Activated CD8-positive, alpha-beta memory T cell treated with anti-CD3 and anti-CD28 coated beads for 1 hour (primary cell): ENCODE measurements at regions not wholly inside any gene's neighbourhood (a gene's known extent, or its start where the extent isn't known, plus 50 kb on each side); places are given as distances from the start of the nearest gene placed in this dataset.
"Not testable (repeated sequence)": the region's sequence is repeated elsewhere in the genome, so short reads cannot be mapped to it uniquely, and the experiment has no call there.

Experiments used
- DNase-seq, 2 donors: peaks; one replicate each; pipeline ENCODE4 v3.0.0-alpha.2; 2020; ENCODE audit warnings: low read depth in 1 of 2; ENCODE audit errors: extremely low read depth in 1 of 2

DNA sequence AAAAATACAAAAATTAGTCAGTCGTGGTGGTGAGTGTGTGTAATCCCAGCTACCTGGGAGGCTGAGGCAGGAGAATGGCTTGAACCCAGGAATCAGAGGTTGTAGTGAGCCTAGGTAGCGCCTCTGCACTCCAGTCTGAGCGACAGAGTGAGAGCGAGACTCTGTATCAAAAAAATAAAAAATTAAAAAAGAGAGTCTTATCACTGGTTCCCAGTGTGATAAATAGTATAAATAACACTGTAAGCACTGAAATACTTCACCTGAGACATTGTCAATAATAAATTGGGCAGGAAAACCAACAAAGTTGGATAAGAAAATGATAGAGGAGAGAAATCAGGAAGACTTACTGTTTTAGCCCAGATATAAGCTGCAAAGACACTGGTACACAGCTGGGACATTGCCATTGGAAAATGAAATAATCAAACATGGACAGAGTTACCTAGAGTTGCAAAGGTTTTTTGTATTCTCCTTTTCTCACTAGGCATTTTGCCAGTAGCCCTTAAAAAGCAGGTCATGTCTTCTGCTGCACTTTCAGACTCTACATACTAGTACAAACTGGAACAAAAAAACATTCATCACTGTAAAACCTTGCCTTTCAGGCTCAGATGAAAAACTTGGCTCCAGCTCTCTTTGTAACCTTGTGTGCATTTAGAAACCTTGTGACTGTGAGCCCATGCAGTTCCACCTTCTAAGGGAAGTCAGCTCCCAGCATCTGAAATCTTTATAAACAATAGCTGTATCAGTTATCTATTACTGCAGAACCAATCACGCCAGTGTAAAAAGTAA lies 55.0 kb upstream of the PPP1R2C start:
- no peak for DNase-seq

DNA sequence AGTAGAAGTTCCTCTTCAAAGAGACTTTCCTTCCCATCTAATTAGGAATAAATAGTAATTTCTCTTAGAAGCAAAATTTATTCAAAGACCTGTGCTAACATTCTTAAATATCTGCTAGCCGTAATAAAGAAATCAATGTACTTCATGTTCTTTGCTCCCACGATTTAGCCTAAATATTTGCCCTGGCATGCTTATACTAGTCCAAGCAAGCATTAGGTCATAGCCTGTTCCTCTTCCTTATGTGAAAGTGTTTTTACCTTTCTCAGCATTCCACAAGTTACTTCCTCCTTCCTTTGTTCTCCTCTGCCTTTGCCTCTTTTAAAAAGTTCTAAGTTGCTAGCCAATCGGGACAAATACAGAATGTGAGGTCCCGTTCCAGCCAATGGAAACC lies 55.6 kb upstream of the PPP1R2C start:
- DNase-seq: not testable (repeated sequence)

DNA sequence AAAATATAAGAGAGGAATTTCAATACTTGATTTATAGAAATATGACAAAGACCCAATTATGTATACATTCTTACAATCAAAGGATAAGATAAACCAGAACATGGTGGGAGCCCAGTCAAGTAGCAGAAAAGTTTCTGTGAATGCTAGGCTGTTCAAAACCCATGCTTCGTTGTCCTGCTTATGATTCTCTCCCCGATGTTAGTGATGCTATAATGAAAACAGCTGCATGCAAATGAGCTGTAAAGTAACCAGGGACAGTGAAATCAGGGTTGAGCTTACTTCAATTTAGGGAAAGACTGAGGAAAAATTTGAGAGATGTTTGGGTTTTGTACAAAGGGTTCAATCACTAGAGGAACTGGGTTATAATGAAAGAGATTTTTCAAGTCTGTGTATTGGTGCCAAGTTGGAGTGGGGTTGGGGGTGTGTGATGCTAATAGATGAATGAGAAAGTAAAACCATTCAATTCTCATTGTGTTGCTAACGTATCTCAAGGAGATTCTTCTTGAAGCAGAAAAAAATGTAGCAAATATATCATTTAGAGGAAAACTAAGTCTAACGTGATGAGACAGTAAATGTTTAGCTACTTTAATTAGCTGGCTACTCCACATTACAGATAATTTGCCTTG lies 59.3 kb upstream of the PPP1R2C start:
- no peak for DNase-seq

DNA sequence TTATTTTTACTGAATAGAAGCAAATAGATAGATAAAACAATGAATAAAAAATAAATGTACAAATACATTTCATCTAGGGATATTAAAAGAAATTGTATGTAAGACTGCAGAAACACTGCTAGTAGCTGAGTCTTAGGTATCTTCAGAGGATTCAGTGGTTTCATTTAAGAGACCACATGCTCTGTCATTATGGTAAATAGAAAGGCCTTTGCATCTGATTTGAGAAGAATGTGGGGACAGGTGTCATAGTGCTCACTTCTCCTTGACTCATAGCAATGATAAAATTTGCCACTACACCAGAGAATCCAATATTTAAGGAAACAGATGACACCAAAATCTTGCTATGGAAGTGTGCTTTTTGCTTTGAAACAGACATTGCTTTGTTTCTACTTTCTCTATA lies 59.8 kb upstream of the PPP1R2C start:
- no peak for DNase-seq

DNA sequence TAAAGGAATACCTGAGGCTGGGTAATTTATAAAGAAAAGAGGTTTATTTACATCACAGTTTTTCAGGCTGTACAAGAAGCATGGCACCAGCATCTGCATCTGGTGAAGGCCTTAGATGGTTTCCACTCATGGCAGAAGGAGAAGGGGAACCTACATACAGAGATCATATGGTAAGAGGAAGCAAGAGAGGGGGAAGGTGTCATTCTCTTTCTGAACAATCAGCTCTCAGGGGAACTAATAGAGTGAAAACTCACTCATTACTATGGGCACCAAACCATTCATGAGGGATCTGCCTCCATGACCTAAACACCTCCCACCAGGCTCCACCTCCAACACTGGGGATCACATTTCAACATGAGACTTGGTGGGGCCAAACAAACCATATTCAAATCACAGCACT lies 61.7 kb upstream of the PPP1R2C start:
- no peak for DNase-seq

DNA sequence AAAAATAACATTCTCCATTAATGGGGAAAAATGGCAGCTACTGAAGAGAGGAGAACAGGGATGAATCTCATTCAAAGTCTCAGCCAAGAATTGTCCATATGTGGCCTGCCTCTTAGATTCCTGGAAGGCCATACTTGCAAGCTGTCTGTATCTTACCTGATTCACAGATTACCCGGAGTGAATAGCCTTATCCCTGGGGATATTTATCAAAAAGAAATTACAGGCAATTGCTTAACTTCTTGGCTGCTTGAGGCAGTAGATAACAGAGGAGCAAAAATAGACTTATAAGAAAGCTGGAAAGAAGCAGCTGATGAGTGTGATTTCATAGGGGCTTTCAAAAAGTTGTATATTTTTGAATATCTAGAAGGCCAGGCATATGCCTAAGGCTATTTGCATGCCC lies 68.8 kb upstream of the PPP1R2C start:
- no peak for DNase-seq

DNA sequence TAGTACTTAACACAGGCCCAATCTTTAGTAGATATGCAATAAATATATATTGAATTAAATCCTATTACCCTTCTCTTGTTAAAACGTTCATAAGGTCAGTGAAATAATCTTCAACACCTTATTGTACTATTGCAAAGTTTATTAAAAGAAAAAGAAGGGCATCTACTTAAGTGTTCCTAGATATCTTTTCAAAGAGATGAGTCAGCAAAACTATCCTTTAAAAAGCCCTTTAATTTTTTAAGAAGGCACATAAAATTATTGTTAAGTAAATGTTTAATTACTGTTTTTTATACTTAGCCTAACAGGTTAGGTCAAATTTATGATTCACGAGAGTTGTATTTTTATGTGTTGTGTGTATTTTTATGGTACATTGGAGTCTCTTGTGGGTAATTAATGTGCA lies 77.3 kb upstream of the PPP1R2C start:
- DNase-seq: no peak

DNA sequence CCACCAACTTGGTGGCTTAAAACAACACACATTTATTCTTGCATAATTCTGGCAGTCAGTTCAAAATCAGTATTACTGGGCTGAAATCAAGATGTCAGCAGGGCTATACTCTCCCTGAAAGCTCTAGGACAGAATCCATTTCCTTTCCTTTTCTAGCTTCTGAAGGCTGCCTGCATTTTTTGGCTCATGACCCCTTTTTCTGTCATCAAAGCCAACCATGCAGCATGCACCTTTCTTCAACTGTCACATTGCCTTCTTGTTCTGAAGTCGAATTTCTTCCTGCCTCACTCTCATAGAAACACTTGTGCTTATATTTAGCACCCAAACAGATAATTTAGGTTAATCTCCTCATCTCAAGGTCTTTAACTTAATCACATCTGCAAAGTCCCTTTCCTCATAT lies 79.8 kb upstream of the PPP1R2C start:
- DNase-seq: no peak

DNA sequence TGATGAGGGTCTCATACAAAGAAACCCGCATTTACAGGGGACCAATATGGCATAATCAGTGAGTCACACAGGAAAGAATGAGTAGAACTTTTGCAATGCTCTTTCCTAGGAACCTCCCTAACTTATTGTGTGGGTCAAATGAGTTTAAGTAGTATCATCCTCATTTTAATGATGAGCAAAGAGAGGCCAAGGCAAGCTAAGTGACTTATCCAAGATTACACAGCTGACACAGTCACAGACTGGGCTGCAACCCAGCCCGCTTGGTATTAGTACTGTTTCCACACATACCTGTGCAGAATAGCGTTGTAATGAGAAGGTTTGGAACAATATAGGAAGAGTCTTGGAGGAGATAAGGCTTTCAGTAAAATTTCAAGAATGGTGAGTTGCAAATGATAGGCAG lies 91.0 kb upstream of the PPP1R2C start:
- DNase-seq: no peak

DNA sequence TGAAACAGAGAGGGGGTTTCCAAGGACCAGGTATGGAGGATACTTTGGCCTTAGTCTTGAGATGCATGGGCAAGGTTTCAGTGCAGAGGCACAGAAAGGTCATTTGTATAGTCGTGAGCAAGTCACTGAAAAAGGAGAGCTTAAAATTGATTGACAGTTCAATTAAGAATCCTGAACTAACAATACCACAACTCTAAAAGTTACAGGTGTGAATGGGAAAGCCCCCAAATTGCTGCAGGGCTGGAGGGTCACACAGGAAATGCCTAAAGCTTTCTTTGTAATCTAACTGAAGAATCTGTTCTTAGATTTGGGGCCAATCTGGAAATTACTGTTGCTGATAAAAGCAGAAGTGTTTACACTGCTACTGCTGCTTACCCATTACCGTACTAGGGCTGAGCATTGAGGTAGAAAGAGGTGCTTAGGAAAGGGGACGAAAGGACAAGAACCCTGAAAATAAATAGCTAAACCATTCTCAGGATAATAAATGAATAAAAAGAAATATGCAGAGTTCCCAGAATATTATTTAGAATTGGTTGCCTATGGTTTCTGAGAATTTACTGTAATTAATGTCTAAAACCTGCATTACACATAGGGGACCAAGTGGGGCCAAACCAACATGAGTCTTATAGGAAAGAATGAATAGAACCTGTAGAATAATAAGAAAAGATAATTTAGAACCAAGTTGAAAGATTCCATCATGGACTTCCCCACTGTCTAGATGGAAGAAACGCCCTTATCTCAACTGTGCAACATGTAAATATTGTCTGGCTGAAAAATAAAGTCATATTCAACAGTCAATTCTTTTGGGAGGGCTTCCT lies 91.9 kb upstream of the PPP1R2C start:
- no peak for DNase-seq

DNA sequence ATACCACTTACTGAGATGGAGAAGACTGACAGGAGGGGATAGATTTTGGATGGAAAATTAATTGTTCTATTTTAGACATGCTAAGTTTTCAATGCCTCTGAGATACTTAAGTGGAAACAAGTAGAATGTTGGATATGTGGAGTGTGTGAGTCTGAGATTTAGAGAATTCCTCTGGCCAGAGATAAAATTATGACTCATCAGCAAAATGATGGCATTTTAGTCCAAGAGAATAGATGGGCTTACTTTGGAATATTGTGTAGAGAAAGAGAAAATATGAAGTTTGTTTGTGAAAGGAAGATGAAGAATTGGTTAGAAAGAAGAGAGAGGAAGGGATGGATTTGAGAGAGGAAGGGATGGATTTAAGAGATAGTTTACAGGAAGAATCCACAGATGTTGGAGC lies 108.6 kb upstream of the PPP1R2C start:
- DNase-seq: no peak

DNA sequence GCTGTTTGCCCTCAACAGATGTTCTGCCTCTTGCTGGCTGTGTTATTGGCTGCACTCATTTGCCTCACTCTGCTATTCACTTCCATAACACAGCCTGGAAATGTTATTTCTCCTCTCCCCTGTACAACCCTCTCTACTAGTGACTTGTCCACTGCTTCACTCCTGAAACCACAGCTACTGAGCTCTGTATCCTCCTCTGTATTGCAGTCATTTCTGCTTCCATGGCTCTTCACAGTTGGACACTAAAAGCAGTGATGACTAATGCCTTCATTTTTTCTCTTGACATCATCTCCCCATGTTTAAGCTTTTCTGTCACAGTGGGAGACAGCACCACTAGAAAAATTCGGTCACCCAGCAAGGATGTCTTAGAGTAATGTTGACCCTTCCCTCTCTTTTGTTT lies 123.0 kb upstream of the PPP1R2C start:
- DNase-seq: no peak

DNA sequence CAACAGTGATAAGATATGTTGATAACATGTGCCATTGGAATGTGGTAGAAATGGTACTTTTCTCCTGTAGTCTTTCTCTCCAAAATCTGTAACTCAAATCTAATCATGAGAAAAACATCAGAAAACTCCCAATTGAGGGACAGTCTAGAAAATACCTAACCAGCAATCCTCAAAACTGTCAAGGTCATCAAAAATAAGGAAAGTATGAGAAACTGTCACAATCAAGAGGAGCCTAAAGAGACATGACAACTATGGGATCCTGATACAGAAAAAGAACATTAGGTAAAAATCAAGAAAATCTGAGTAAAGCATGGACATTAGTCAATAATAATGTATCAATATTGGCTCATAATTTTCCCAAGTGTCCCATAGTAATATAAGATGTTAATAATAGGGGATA lies 124.5 kb upstream of the PPP1R2C start:
- no peak for DNase-seq

DNA sequence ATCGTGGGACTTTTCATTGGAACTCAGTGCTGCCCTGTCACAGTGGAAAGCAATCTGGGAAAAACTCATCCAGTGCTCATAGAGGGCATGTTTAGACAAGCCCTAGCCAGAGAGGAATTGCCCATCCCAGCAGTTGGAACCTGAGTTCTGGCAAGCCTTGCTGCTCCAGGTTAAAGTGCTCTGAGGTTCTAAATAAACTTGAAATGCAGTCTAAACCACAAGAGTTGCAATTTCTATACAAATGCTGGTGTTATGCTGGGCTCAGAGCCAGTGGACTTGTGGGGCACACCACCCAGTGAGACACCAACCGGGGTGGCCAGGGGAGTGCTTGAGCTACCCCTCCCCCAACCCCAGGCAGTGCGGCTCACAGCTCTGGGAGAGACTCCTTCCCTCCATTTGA lies 142.8 kb upstream of the PPP1R2C start:
- no peak for DNase-seq

DNA sequence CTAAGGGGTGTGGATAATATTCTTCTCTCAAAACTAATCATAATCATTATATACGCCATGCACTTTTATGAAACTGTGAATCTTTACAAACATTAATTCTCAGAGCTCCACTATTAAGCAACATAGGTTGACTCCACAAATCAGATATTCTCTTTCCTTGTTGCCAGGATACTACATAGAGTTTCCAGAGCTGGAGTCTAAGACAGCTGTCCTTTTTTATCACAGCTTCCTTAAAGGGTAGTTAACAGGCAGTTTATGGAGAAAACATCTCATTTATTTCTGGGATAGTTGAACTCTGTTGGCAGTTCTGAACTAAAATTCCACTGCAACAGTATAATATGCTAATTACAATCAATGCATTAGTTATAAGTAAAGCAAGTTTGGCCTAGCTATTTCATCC lies 152.1 kb upstream of the PPP1R2C start:
- DNase-seq: no peak

DNA sequence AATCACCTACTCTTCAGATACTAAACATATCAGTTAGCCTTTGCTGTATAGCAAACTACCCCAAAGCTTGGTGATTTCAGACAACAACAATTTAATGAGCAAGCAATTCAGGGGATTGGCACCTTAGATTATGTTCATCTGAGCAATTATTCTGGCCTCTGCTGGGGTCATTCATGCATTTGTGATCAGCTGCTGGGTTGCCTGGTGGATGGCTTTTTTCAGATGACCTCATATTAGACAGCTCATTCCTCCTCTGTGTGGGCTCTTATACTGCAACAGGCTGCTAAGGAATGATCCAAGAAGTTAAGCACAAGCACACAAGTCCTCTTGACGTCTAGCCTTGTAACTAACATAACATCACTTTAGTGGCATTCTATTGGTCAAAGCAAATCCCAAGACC lies 153.0 kb upstream of the PPP1R2C start:
- DNase-seq: no peak

DNA sequence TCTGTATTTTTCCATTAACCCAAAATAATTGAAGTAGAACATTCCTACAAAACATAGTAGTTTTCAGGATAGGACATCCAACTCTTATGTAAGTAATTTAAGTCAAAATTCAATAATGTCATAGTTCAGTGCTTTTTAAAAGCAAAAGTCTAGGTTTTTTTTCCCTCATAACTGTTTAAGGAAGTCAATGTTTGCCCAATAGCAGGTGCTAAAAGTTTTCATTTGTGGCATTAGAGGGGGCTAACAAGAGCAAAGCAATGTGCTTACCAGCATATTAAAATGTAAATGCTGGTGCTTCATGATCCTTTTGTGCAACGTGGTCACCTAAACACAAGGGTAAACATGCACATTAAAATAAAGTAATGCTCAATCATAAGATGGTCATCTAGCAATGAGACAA lies 155.2 kb upstream of the PPP1R2C start:
- no peak for DNase-seq

DNA sequence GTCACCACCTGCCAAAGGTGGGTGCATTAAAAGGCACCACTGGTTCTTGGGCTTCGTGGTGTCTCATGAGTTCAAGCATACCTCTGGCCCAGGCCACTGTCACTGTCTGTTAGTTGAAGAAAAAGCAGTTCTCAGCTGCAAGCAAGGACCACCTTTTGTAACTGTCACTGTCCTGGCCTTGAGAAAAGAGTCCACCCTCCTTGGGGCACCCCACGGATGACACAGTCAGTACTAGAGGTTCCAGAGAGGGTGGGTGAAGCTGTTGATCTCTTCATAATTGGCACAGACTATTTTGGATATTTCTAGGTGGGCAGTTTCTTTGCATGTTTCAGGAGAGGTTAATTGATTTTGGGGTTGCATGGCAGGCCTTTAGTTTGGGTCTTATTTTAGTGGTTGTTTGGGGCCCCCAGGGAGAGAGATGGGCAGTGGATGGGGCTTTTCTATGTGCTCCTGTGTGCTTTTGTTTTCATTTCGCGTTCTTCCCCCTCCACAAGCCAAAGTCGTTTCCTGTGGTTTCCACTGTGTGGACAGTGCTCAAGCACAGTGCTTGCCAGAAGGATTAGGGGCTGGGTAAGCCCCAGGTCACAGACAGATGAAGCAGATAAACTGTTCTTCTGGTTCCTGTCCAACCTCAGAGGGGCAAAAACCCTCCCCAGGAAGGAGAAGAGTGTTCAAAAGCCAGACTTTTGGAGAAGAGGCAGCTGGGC lies 156.2 kb upstream of the PPP1R2C start:
- no peak for DNase-seq

DNA sequence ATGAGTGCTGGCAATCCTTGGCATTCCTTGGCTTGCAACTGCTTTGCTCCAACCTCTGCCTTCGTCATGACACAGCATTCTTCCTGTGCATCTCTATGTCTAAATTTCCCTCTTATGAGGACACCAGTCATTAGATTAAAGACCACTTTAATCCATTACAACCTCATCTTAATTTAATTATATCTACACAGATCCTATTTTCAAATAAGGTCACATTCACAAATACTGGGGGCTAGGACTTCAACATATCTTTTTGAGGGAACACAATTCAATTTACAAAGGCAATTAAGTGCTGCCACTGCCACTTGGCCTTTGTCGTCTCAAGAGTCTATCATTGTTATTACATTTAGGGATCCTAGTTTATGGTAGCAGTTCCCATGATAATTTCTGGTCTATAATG lies 163.7 kb upstream of the PPP1R2C start:
- DNase-seq: no peak

DNA sequence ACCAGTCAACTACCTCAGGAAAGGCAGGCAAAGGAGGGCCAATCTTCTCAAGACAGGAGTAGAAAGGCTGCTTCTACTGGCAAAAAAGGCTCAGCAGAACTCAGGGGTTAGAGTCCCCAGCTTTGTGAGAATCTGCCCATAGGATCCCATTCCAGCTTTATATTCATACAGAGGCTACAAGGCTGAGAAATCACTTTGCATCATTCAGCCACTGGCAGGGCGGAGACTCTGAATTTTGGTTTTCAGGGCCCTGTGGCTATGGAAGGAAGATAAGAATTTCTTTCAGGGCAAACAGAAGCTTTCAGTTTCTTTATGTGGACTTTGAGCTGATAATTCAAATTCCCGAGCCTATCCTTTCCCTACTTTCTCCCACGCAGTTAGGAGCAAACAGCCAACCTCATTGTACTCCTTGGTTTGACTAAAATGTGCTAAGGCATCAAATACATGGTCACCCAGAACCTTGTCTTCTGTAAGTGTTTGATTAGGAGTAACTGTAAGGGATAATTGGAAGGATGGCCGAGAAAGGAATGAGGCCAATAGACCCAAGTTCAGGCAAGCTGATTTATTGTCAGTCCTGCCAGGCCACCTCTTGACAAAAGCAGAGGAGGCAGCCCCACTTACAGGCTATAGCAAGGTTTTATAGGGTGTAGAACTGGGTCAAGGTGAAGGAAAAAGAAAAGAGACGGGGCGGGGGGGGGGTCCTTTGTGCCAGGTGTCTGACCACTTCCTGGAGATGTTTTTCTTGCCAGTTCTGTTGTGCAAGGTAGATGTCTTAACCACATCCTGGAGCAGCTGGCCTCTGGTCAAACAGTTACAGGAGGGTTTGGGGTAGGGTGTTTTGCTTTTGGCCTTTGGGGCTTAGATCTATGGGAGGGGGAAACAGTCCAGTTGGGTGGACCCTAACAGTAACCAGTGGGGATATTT lies 165.3 kb upstream of the PPP1R2C start:
- DNase-seq: no peak
